22Rv1 (cell line): ENCODE measurements at regions not wholly inside any gene's neighbourhood (a gene's known extent, or its start where the extent isn't known, plus 50 kb on each side); places are given as distances from the start of the nearest gene placed in this dataset.

Source experiments
- ZFX ChIP-seq: fragments of 450-650 bp; IDR thresholded peaks from 2 replicates; pipeline ENCODE4 v1.6.1; 2017; ENCODE audit warnings: antibody characterized with exemption, borderline replicate concordance
- TF ChIP-seq, protein P1 (sequence below): fragments of 450-650 bp; IDR thresholded peaks from 2 replicates; pipeline ENCODE4 v1.5.1; 2017; ENCODE audit warnings: mild to moderate bottlenecking

GRCh38 chr3:94573337-94573736 is 510.5 kb downstream of the NSUN3 start:
- TF ChIP-seq, protein P1, sequence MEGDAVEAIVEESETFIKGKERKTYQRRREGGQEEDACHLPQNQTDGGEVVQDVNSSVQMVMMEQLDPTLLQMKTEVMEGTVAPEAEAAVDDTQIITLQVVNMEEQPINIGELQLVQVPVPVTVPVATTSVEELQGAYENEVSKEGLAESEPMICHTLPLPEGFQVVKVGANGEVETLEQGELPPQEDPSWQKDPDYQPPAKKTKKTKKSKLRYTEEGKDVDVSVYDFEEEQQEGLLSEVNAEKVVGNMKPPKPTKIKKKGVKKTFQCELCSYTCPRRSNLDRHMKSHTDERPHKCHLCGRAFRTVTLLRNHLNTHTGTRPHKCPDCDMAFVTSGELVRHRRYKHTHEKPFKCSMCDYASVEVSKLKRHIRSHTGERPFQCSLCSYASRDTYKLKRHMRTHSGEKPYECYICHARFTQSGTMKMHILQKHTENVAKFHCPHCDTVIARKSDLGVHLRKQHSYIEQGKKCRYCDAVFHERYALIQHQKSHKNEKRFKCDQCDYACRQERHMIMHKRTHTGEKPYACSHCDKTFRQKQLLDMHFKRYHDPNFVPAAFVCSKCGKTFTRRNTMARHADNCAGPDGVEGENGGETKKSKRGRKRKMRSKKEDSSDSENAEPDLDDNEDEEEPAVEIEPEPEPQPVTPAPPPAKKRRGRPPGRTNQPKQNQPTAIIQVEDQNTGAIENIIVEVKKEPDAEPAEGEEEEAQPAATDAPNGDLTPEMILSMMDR, result no peak
- no peak for TF ChIP-seq ZFX
